ENCODE measurements at regions not wholly inside any gene's neighbourhood (a gene's known extent, or its start where the extent isn't known, plus 50 kb on each side); places are given as distances from the start of the nearest gene placed in this dataset.

- TF ChIP-seq EP300 (IDR thresholded peaks at IDR 0.05; ENCODE audit: borderline replicate concordance) (no peak), RAD21 (IDR thresholded peaks at IDR 0.05; ENCODE audit: low read depth) (no peak), CEBPB (IDR thresholded peaks at IDR 0.05) (no peak), TAF1 (IDR thresholded peaks at IDR 0.05; ENCODE audit: low read depth) (no peak), EGR1 (IDR thresholded peaks at IDR 0.05) (no peak), TCF12 (IDR thresholded peaks at IDR 0.05; ENCODE audit: low read depth) (no peak), TEAD4 (IDR thresholded peaks at IDR 0.05) (no peak)
- TF ChIP-seq, protein P1, sequence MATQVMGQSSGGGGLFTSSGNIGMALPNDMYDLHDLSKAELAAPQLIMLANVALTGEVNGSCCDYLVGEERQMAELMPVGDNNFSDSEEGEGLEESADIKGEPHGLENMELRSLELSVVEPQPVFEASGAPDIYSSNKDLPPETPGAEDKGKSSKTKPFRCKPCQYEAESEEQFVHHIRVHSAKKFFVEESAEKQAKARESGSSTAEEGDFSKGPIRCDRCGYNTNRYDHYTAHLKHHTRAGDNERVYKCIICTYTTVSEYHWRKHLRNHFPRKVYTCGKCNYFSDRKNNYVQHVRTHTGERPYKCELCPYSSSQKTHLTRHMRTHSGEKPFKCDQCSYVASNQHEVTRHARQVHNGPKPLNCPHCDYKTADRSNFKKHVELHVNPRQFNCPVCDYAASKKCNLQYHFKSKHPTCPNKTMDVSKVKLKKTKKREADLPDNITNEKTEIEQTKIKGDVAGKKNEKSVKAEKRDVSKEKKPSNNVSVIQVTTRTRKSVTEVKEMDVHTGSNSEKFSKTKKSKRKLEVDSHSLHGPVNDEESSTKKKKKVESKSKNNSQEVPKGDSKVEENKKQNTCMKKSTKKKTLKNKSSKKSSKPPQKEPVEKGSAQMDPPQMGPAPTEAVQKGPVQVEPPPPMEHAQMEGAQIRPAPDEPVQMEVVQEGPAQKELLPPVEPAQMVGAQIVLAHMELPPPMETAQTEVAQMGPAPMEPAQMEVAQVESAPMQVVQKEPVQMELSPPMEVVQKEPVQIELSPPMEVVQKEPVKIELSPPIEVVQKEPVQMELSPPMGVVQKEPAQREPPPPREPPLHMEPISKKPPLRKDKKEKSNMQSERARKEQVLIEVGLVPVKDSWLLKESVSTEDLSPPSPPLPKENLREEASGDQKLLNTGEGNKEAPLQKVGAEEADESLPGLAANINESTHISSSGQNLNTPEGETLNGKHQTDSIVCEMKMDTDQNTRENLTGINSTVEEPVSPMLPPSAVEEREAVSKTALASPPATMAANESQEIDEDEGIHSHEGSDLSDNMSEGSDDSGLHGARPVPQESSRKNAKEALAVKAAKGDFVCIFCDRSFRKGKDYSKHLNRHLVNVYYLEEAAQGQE (IDR thresholded peaks at IDR 0.05; ENCODE audit: low read depth): no peak
Measured at GRCh38 chr1:20409012-20409411, 77.0 kb downstream of the CAMK2N1 start.

DNA sequence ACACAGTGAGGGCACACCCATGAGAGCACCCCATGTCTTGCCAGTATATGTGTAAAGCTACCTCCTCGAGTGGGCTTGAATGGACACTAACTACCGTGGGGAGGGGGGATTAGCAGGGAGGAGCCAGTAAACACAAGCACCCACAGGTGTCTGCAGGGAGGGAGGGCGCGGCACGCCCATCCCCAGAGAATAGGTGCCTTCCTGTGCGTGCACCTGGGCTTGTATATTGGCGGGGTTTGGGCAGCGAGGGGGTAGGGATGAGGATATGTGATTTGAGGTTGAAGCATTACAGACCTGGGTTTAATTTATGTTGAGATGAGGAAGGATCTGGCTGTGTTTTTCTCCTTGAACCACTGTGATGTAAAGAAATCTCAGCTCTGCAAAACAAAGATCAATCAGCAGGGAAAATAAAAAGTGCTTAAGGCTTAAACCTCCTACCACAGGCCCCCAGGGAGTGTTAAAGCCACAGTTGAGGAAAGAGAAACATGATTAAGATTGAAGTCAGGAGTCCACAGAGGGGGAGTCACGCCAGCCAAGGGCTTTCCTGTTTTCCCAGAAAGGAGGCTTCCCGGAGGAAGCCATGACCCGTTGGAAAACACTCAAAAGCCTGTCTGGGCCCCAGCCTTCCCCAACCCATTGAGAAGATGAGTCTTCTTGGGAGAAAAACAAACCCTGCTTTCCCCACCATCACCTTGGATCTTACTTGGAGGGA is 80.0 kb downstream of the CAMK2N1 start:
- TF ChIP-seq YY1 (IDR thresholded peaks at IDR 0.05; ENCODE audit: low read depth) (no peak), TAF1 (IDR thresholded peaks at IDR 0.05; ENCODE audit: low read depth) (no peak), CEBPB (IDR thresholded peaks at IDR 0.05) (no peak)
- TF ChIP-seq, protein P1 (IDR thresholded peaks at IDR 0.05; ENCODE audit: low read depth): no peak

DNA sequence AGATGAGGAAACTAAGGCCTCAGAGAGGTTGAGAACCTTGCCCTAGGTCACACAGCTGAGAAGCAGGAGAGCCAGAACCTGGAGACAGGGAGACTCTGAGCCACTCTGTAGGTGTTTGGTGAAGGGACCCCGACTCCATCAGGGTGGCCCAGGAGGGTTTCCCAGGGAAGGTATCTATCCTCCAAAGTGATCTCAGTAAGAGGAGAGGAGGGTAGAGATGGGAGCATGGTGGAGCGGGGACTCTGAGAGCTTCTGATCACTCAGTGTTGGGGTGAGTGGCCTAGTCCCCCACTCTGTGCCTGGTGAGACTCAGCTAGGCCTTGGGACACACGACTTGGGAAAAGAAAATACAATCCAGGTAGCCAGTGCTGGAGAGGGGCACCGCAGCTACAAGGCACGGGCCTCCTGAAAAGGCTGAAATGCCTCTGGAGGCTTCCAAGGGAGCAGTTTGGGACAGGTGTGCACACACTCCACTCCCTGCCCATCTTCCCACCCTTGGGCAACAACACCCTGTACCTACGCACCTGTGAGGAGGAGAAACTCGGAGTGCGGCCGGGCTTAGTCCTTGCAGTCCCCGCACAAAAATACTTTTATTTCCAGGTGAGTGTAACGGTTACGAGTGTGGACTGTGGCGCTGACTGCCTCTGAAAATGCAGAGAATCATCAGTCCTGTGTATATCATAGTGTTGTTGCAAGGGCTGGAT is 80.8 kb downstream of the CAMK2N1 start:
- TF ChIP-seq, protein P2, sequence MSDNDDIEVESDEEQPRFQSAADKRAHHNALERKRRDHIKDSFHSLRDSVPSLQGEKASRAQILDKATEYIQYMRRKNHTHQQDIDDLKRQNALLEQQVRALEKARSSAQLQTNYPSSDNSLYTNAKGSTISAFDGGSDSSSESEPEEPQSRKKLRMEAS (IDR thresholded peaks at IDR 0.05): no peak
- TF ChIP-seq ZBTB7A (IDR thresholded peaks at IDR 0.05; ENCODE audit: low read depth) (no peak), CREB1 (IDR thresholded peaks at IDR 0.05; ENCODE audit: low read depth) (no peak), TEAD4 (IDR thresholded peaks at IDR 0.05) (no peak), EP300 (IDR thresholded peaks at IDR 0.05; ENCODE audit: borderline replicate concordance) (no peak), CEBPB (IDR thresholded peaks at IDR 0.05) (no peak), TAF1 (IDR thresholded peaks at IDR 0.05; ENCODE audit: low read depth) (no peak), RAD21 (IDR thresholded peaks at IDR 0.05; ENCODE audit: low read depth) (no peak)
- TF ChIP-seq, protein P3, sequence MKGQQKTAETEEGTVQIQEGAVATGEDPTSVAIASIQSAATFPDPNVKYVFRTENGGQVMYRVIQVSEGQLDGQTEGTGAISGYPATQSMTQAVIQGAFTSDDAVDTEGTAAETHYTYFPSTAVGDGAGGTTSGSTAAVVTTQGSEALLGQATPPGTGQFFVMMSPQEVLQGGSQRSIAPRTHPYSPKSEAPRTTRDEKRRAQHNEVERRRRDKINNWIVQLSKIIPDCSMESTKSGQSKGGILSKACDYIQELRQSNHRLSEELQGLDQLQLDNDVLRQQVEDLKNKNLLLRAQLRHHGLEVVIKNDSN (IDR thresholded peaks at IDR 0.05): no peak

Measured in Ishikawa (cell line).